ENCODE measurements at regions not wholly inside any gene's neighbourhood (a gene's known extent, or its start where the extent isn't known, plus 50 kb on each side); places are given as distances from the start of the nearest gene placed in this dataset.

- no peak for TF ChIP-seq CTCF (IDR thresholded peaks at IDR 0.05; ENCODE audit: control extremely low read depth, extremely low read depth, low read depth, missing control alignments)
- CTCF ChIA-PET = interaction anchor here (1.4 kb wide), 1 partner anchor 114 kb away, joined by 3 read pairs; no protein-coding TSS in a partner anchor
- POLR2A ChIA-PET = no interaction called here
- no peak for DNase-seq (ENCODE audit: extremely low spot score)
These were observed 179.2 kb upstream of the SHH start for GRCh38 chr7:155991470-155991869.

- TF ChIP-seq CTCF (IDR thresholded peaks at IDR 0.05; ENCODE audit: control extremely low read depth, extremely low read depth, low read depth, missing control alignments) = no peak
- CTCF ChIA-PET = no interaction called here
- DNase-seq (ENCODE audit: extremely low spot score) = no peak
- POLR2A ChIA-PET = no interaction called here
These were observed 176.2 kb upstream of the SHH start for GRCh38 chr7:155988416-155988815.

GRCh38 chr7:155987681-155988235 is 175.5 kb upstream of the SHH start:
- no peak for TF ChIP-seq CTCF (IDR thresholded peaks at IDR 0.05; ENCODE audit: control extremely low read depth, extremely low read depth, low read depth, missing control alignments)
- DNase-seq (ENCODE audit: extremely low spot score) = no peak
- ChIA-PET CTCF (no interaction called here), POLR2A (no interaction called here)

- no peak for TF ChIP-seq CTCF (IDR thresholded peaks at IDR 0.05; ENCODE audit: control extremely low read depth, extremely low read depth, low read depth, missing control alignments)
- CTCF ChIA-PET = no interaction called here
- POLR2A ChIA-PET = no interaction called here
- DNase-seq (ENCODE audit: extremely low spot score) = no peak
These were observed 174.4 kb upstream of the SHH start for GRCh38 chr7:155986497-155987160.

GRCh38 chr7:155985518-155986250 is 173.4 kb upstream of the SHH start:
- DNase-seq (ENCODE audit: extremely low spot score) = no peak
- CTCF ChIA-PET = no interaction called here
- TF ChIP-seq CTCF (IDR thresholded peaks at IDR 0.05; ENCODE audit: control extremely low read depth, extremely low read depth, low read depth, missing control alignments) = no peak
- POLR2A ChIA-PET = interaction anchor here (0.5 kb wide), 1 partner anchor 22 kb away, joined by 4 read pairs; no protein-coding TSS in a partner anchor

- POLR2A ChIA-PET = no interaction called here
- CTCF ChIA-PET = no interaction called here
- DNase-seq (ENCODE audit: extremely low spot score) = no peak
- TF ChIP-seq CTCF (IDR thresholded peaks at IDR 0.05; ENCODE audit: control extremely low read depth, extremely low read depth, low read depth, missing control alignments) = no peak
These were observed 172.5 kb upstream of the SHH start for GRCh38 chr7:155984609-155985405.
